ENCODE measurements at regions not wholly inside any gene's neighbourhood (a gene's known extent, or its start where the extent isn't known, plus 50 kb on each side); places are given as distances from the start of the nearest gene placed in this dataset.

- TF ChIP-seq CHD7 (IDR thresholded peaks at IDR 0.05; ENCODE audit: insufficient replicate concordance, low read length) (no peak), TBP (IDR thresholded peaks at IDR 0.05; ENCODE audit: low read depth, low read length) (no peak), SAP30 (IDR thresholded peaks at IDR 0.05; ENCODE audit: insufficient read depth, insufficient replicate concordance, low read length) (no peak), CEBPB (IDR thresholded peaks at IDR 0.05; ENCODE audit: low read depth, low read length) (no peak), RXRA (IDR thresholded peaks at IDR 0.05; ENCODE audit: insufficient read depth, low read depth, low read length) (no peak), POLR2AphosphoS5 (IDR thresholded peaks at IDR 0.05; ENCODE audit: low read depth, low read length) (no peak)
Measured at GRCh38 chr1:224791362-224791941, 138.0 kb upstream of the DNAH14 start (continued).
